ENCODE measurements at regions not wholly inside any gene's neighbourhood (a gene's known extent, or its start where the extent isn't known, plus 50 kb on each side); places are given as distances from the start of the nearest gene placed in this dataset.

DNA sequence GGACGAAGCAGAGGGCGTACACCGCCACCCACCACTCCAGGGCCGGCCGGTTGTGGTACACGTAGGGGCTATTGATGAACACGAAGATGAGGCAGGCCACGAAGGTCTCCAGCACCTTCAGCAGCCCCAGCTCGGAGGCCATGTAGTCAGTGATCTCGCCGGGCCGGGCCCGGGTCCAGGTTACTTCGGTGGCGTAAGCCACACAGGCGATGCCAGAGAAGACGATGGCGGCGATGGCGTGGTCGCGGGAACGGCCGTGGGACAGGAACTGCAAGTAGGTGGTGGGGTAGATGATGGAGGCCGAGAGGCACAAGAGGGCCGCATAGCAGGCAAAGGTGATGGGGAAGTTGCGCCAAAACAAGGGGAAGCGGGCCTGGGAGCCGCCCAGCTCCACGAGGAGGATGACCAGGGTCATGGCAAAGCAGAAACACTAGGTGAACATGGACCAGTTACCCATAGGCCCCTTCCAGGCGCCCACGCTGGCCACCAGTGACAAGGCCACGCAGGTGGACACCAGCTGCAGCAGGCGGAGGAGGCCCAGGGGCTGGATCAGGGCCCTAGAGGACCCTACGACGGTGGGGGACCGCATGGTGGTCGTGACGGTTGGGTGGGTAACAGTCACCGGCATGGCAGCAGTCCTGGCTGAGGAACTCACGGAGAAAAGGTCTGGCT lies 128.4 kb upstream of the FAM98A start:
- Histone ChIP-seq H3K4me3 (replicated peaks in 1 of 3; ENCODE audit: low read depth in 2 of 3, low read length in 3 of 3) (no peak overlapping the region), H3K27me3 (ENCODE audit: control insufficient read depth in 2 of 2, insufficient read depth in 2 of 2, low read length in 2 of 2) (no peaks in the 10 kb centered on the region), H3K9me3 (replicated peaks in 1 of 2; ENCODE audit: control insufficient read depth in 1 of 2, insufficient read depth in 1 of 2, low read length in 2 of 2) (peaks cover 15 to 26% of the 10 kb centered on the region in 2 donors), H4K20me1 (ENCODE audit: insufficient read depth, low read length) (no peaks in the 10 kb centered on the region), H2AFZ (ENCODE audit: insufficient read depth, low read depth, low read length, poor library complexity, severe bottlenecking) (no peak overlapping the region), H3K36me3 (replicated peaks in 1 of 2; ENCODE audit: control insufficient read depth in 1 of 2, insufficient read depth in 2 of 2, low read length in 2 of 2) (no peaks in the 10 kb centered on the region), H3K4me1 (ENCODE audit: control insufficient read depth in 1 of 2, insufficient read depth in 2 of 2, low read length in 2 of 2) (no peaks in the 10 kb centered on the region), H3K27ac (ENCODE audit: low read depth in 1 of 2, low read length in 2 of 2) (no peak overlapping the region), H3K4me2 (replicated peaks; ENCODE audit: extremely low read depth, low read length, poor library complexity, severe bottlenecking) (no peak overlapping the region), H3K79me2 (ENCODE audit: insufficient read depth, low read length) (no peaks in the 10 kb centered on the region), H3K9ac (ENCODE audit: insufficient read depth, low read length, poor library complexity, severe bottlenecking) (no peak overlapping the region)
- TF ChIP-seq CTCF (IDR thresholded peaks at IDR 0.05), result no peak
- intact Hi-C loops (cut with micrococcal nuclease), result no loop called here
- H3K4me3 Mint-ChIP-seq, result no peak overlapping the region
- no peak for DNase-seq
- H3K27me3 Mint-ChIP-seq (ENCODE audit: low read depth in 3 of 3), result peaks cover 0 to 2% (median 0%) of the 10 kb centered on the region in 3 donors
- H3K9me3 Mint-ChIP-seq, result peaks cover 12 to 27% (median 17%) of the 10 kb centered on the region in 7 donors
- no peaks in the 10 kb centered on the region for H3K36me3 Mint-ChIP-seq
- H3K27ac Mint-ChIP-seq, result no peak overlapping the region
- no peaks in the 10 kb centered on the region for H3K4me1 Mint-ChIP-seq
- WGBS (ENCODE audit: insufficient coverage), result 94% methylated on average over 41 of the region's 41 CpGs

GRCh38 chr2:33726415-33726814 lies 127.3 kb upstream of the FAM98A start:
- Mint-ChIP-seq H3K4me1 (no peaks in the 10 kb centered on the region), H3K27me3 (ENCODE audit: low read depth in 3 of 3) (peaks cover 0 to 5% (median 2%) of the 10 kb centered on the region in 3 donors), H3K9me3 (peaks cover 12 to 27% (median 17%) of the 10 kb centered on the region in 7 donors), H3K27ac (no peak overlapping the region), H3K4me3 (no peak overlapping the region), H3K36me3 (no peaks in the 10 kb centered on the region)
- Histone ChIP-seq H3K9ac (ENCODE audit: insufficient read depth, low read length, poor library complexity, severe bottlenecking) (no peak overlapping the region), H3K4me3 (replicated peaks in 1 of 3; ENCODE audit: low read depth in 2 of 3, low read length in 3 of 3) (no peak overlapping the region), H4K20me1 (ENCODE audit: insufficient read depth, low read length) (no peaks in the 10 kb centered on the region), H3K27me3 (ENCODE audit: control insufficient read depth in 2 of 2, insufficient read depth in 2 of 2, low read length in 2 of 2) (no peaks in the 10 kb centered on the region), H3K9me3 (replicated peaks in 1 of 2; ENCODE audit: control insufficient read depth in 1 of 2, insufficient read depth in 1 of 2, low read length in 2 of 2) (peaks cover 15 to 26% of the 10 kb centered on the region in 2 donors), H3K36me3 (replicated peaks in 1 of 2; ENCODE audit: control insufficient read depth in 1 of 2, insufficient read depth in 2 of 2, low read length in 2 of 2) (no peaks in the 10 kb centered on the region), H3K4me2 (replicated peaks; ENCODE audit: extremely low read depth, low read length, poor library complexity, severe bottlenecking) (no peak overlapping the region), H3K79me2 (ENCODE audit: insufficient read depth, low read length) (no peaks in the 10 kb centered on the region), H3K4me1 (ENCODE audit: control insufficient read depth in 1 of 2, insufficient read depth in 2 of 2, low read length in 2 of 2) (no peaks in the 10 kb centered on the region), H3K27ac (ENCODE audit: low read depth in 1 of 2, low read length in 2 of 2) (no peak overlapping the region), H2AFZ (ENCODE audit: insufficient read depth, low read depth, low read length, poor library complexity, severe bottlenecking) (no peak overlapping the region)
- 77% methylated on average over 4 of the region's 8 CpGs for WGBS (ENCODE audit: insufficient coverage)
- no peak for DNase-seq
- no peak for TF ChIP-seq CTCF (IDR thresholded peaks at IDR 0.05)
- intact Hi-C loops (cut with micrococcal nuclease), result no loop called here

Measured in CD14-positive monocyte (primary cell).